Ascending aorta (tissue), 2 donors: ENCODE measurements at regions not wholly inside any gene's neighbourhood (a gene's known extent, or its start where the extent isn't known, plus 50 kb on each side); places are given as distances from the start of the nearest gene placed in this dataset.
"Not testable (repeated sequence)": the region's sequence is repeated elsewhere in the genome, so short reads cannot be mapped to it uniquely, and the experiment has no call there.

Experiments used
- DNase-seq, 2 donors: peaks; one replicate each; pipeline ENCODE4 v3.0.0-alpha.2; 2019; ENCODE audit warnings: low spot score in 2 of 2
- H3K27ac ChIP-seq, 2 donors: fragments of 200-600 bp; sonication (generic); one replicate each; pipeline ENCODE4 v1.5.1; 2016 to 2017; ENCODE audit warnings: mild to moderate bottlenecking in 1 of 2
- H3K27me3 ChIP-seq: fragments of 200-600 bp; sonication (generic); one replicate; pipeline ENCODE4 v1.5.1; 2017
- H3K36me3 ChIP-seq, 2 donors: fragments of 200-600 bp; sonication (generic); one replicate each; pipeline ENCODE4 v1.5.1; 2016
- H3K4me1 ChIP-seq, 2 donors: fragments of 200-600 bp; sonication (generic); one replicate each; pipeline ENCODE4 v1.5.1; 2016 to 2017; ENCODE audit warnings: mild to moderate bottlenecking in 1 of 2
- H3K4me3 ChIP-seq, 2 donors: fragments of 200-600 bp; sonication (generic); one replicate each; pipeline ENCODE4 v1.5.1; 2016 to 2017; ENCODE audit warnings: mild to moderate bottlenecking in 1 of 2
- H3K9me3 ChIP-seq, 2 donors: fragments of 200-600 bp; sonication (generic); one replicate each; pipeline ENCODE4 v1.5.1; 2016
- CTCF ChIP-seq, 3 experiments: fragments of 200-600 bp in 2 of 3; fragments of 450-650 bp in 1 of 3; sonication (generic) in 2 of 3; IDR thresholded peaks; one replicate each; pipeline ENCODE4 v1.5.1; 2016 to 2019; ENCODE audit warnings: antibody characterized with exemption in 3 of 3, mild to moderate bottlenecking in 1 of 3, moderate library complexity in 1 of 3
- intact Hi-C: fragments of 100-400 bp; cut with DNase I; formaldehyde crosslinking; loops from one replicate; pipeline ENCODE4 v1.15.1; 2023

- Histone ChIP-seq H3K27me3 (no peaks in the 10 kb centered on the region), H3K4me3 (no peak overlapping the region), H3K27ac (no peak overlapping the region), H3K9me3 (no peaks in the 10 kb centered on the region), H3K36me3 (no peaks in the 10 kb centered on the region), H3K4me1 (peaks cover 0 to 4% of the 10 kb centered on the region in 2 donors)
- no peak for DNase-seq
- no peak for TF ChIP-seq CTCF (IDR thresholded peaks at IDR 0.05)
- intact Hi-C loops: no loop called here
Observed at GRCh38 chr5:72682561-72682960, 133.9 kb upstream of the TNPO1 start.

- H3K4me1 ChIP-seq: no peaks in the 10 kb centered on the region
- H3K27ac ChIP-seq: no peak overlapping the region
- DNase-seq: no peak
- TF ChIP-seq CTCF (IDR thresholded peaks at IDR 0.05): no peak
- no peaks in the 10 kb centered on the region for H3K27me3 ChIP-seq
- intact Hi-C loops: no loop called here
- no peaks in the 10 kb centered on the region for H3K9me3 ChIP-seq
- no peak overlapping the region for H3K4me3 ChIP-seq
- H3K36me3 ChIP-seq: no peaks in the 10 kb centered on the region
Observed at GRCh38 chr5:72681781-72682180, 134.7 kb upstream of the TNPO1 start.

GRCh38 chr5:72677447-72677846, 139.0 kb upstream of the TNPO1 start:
- DNase-seq: no peak
- H3K36me3 ChIP-seq: no peaks in the 10 kb centered on the region
- intact Hi-C loops: no loop called here
- no peaks in the 10 kb centered on the region for H3K27me3 ChIP-seq
- H3K9me3 ChIP-seq: no peaks in the 10 kb centered on the region
- no peaks in the 10 kb centered on the region for H3K4me1 ChIP-seq
- no peak for TF ChIP-seq CTCF (IDR thresholded peaks at IDR 0.05)
- no peak overlapping the region for H3K4me3 ChIP-seq
- H3K27ac ChIP-seq: no peak overlapping the region

GRCh38 chr5:72676831-72677230, 139.6 kb upstream of the TNPO1 start:
- H3K36me3 ChIP-seq, intact Hi-C loops: not testable (repeated sequence)

GRCh38 chr5:72673623-72674022, 142.8 kb upstream of the TNPO1 start:
- Histone ChIP-seq H3K36me3 (no peaks in the 10 kb centered on the region), H3K27me3 (no peaks in the 10 kb centered on the region), H3K27ac (no peak overlapping the region), H3K4me3 (no peak overlapping the region), H3K9me3 (no peaks in the 10 kb centered on the region), H3K4me1 (no peaks in the 10 kb centered on the region)
- DNase-seq: no peak
- TF ChIP-seq CTCF (IDR thresholded peaks at IDR 0.05): no peak
- intact Hi-C loops: no loop called here

More at GRCh38 chr5:72676831-72677230, 139.6 kb upstream of the TNPO1 start:
- H3K27me3 ChIP-seq, H3K27ac ChIP-seq, H3K4me1 ChIP-seq, DNase-seq, H3K4me3 ChIP-seq, H3K9me3 ChIP-seq: not testable (repeated sequence)

GRCh38 chr5:72673180-72673579, 143.3 kb upstream of the TNPO1 start:
- no peak for TF ChIP-seq CTCF (IDR thresholded peaks at IDR 0.05)
- intact Hi-C loops: no loop called here

More at GRCh38 chr5:72673180-72673579, 143.3 kb upstream of the TNPO1 start:
- Histone ChIP-seq H3K36me3 (no peaks in the 10 kb centered on the region), H3K9me3 (peaks cover 0 to 1% of the 10 kb centered on the region in 2 donors), H3K4me3 (no peak overlapping the region), H3K27me3 (no peaks in the 10 kb centered on the region), H3K4me1 (no peaks in the 10 kb centered on the region), H3K27ac (no peak overlapping the region)
- DNase-seq: no peak
